Left forelimb (tissue), 1 donor: ENCODE measurements at regions not wholly inside any gene's neighbourhood (a gene's known extent, or its start where the extent isn't known, plus 50 kb on each side); places are given as distances from the start of the nearest gene placed in this dataset.
"Not testable (repeated sequence)": the region's sequence is repeated elsewhere in the genome, so short reads cannot be mapped to it uniquely, and the experiment has no call there.

Experiments used
- DNase-seq: peaks from one replicate; pipeline ENCODE4 v3.0.0-alpha.2; 2018; ENCODE audit warnings: low spot score

DNA sequence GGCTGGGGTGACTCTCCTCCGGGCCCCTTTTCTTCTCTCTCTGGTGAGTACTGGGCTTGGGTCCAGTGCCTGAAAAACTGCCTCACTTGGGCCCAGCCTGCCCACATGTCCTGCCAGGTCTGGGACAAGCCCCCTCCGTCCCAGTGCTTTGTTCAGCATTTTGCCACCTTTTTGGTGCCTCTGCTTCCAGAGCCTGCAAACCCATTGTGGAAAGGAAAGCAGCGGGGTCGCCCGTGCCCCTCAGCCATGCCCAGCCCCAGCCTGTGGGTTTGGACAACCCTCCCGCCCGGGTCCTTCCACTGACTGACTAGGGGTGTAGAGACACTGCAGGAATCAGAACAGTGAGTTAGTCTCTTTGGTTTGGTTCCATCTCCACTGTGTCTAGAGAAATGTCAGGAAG lies 140.7 kb upstream of the ALKAL2 start:
- no peak for DNase-seq

GRCh38 chr2:426696-427095 lies 138.8 kb upstream of the ALKAL2 start:
- DNase-seq, result not testable (repeated sequence)

DNA sequence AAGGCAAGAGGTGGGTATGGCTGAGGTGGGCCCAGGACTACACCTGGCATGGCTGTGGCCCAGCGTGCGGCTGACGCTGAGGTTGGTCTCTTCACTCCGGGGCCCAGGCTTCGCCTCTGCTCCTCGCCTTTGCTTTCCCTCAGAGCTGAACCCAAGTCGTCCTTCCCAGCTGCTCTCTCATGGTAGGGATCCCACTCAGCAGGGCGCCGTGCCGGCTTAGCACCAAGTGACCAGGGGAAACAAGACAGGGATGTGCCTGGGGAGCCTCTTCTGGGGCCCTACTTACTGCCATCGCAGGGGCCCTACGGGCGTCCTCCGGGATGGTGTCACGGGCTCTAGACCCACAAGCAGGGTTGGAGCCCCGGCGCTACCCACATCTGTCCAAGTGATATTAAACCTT lies 138.1 kb upstream of the ALKAL2 start:
- DNase-seq, result no peak

- DNase-seq, result no peak
These were observed 137.4 kb upstream of the ALKAL2 start for GRCh38 chr2:425243-425642.

DNA sequence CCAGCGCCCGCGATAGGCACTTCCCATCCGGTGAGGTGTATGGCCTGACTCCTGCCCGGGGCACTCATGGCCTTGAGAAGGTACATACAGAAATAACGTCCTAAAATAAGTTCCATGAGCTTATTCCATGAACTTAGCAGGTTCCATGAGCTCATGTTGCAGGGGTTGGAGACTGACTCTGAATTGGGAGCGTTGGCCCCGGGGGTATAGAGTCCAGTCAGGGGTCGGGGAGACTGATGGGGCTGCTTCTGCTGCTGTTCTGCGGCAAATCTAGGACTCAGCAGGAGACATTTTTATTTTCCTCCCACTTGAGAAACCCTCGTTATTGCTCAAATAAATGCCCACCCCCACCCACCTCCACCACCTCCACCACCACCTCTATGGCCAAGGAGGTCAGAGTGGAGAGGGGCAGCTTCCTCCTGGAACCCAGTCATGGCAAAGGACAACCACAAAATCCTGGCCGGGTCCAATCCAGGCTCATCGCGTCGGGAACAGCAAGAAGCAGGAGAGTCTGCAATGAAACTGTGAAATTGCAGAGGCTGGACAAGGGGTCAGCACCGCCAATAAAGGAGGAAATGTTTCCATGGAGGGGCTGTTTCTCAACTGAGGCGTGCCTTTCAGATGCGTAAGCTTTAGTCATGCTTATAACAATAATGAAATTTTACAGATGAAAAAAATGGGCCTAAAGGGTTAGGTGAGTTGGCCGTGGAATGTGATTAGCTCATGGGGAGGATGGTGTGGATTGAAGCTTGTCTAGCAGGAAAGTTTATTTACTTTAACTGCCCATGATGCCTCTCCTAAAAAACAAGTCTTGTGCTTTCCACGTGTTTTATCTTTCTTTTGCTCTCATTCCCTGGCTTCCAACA lies 136.6 kb upstream of the ALKAL2 start:
- no peak for DNase-seq

DNA sequence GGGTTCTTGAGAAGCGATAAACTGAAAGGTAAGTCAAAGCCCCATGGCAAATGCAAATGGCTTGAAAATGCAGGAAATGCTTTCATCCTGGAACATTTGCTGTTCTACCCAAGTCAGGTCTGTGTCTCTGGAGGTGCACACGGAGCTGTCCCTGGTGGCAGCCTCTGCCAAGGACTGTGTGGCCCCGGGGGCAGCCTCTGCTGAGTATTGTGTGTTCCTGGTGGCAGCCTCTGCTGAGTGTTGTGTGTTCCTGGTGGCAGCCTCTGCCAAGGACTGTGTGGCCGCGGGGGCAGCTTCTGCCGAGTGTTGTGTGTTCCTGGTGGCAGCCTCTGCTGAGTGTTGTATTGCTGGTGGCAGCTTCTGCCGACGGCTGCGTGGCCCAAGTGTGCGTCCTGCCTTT lies 135.6 kb upstream of the ALKAL2 start:
- DNase-seq, result no peak

DNA sequence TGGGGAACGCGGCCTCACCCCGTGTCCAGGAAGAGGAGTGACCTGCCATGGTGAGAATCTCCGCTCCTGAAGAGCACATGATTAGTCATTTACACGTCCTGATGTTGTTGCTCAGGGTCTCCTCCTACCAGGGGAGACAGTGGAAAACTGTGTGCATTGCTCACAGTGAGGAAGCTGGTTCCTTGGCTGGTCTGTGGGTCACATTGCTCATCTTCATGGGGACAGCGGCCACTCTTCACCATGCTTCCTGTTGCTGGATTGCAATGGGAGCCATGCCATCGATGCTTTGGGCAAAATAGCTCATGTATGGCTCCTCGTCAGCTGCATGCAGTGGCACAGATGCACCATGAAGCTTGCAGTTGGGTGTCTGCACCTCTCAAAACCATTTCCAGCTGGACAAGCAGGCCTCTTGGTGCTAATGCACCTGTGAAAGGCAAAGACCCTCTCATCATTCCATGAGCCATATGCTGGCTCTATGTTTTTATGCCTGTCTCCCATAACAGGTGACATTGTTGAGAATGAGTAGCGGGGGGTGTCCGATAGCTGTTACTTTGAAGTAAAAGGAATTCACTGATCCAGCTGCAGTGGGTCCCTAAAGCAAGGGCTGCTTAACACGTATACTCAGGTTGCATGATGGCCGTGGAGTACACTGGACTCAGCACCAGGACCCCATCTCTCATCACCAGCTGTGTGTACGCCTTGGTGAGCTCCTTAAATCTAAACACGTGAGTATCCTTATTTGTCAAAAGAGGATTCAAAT lies 135.0 kb upstream of the ALKAL2 start:
- DNase-seq, result no peak

GRCh38 chr2:421406-421805 lies 133.5 kb upstream of the ALKAL2 start:
- no peak for DNase-seq

GRCh38 chr2:419687-420317 lies 131.9 kb upstream of the ALKAL2 start:
- no peak for DNase-seq

GRCh38 chr2:417662-418061 lies 129.8 kb upstream of the ALKAL2 start:
- DNase-seq, result no peak

DNA sequence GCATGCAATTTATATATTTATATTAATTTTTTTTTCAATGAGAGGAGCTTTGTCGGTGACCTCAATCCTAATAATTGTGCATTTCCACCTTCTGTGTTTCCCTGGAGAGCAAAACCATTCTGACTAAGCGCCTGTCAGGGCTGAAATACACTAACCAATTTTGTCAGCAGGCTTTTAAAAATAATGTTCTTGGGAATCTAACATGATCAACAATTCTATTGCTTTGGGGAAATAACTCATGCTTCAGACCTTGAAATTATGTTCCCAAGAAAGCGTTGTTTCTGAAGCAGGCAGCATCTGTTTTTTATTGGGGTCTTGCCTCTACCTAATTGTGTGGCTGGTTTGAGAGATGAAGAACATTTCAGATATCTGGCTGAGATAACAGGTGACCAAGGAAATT lies 129.1 kb upstream of the ALKAL2 start:
- no peak for DNase-seq

DNA sequence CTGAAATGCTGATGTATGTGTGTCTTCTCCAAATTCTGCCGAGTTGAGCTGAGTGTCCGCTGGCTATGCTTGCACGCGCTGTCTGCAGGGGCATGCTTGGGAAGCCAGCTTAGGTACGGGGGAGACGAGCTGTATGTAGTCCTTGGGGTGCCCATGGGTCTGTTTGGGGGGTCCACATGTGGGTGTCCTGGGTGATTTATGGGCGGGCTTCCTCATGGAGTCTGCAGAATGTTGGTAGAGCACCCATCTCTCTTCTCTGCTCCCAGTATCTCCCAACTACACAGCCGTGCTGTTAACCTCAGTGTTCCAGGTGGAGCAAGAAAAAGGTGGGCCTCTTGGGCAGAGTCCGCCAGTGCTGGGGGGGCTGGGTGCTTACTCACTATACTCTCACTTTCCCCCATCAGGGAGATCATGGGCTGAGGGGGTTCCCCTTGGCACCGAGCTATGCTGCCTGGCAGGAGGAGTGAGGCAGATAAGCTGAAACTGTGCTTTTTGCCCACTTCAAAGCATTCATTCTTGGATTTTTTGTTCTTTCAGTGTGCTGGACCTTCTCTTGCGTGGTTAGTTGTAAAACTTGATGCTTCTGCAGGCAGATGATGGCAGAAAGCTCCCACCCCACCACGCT lies 128.2 kb upstream of the ALKAL2 start:
- DNase-seq, result no peak

- DNase-seq, result no peak
These were observed 121.6 kb upstream of the ALKAL2 start for GRCh38 chr2:409523-409922.

GRCh38 chr2:407630-408029 lies 119.7 kb upstream of the ALKAL2 start:
- DNase-seq, result no peak

- DNase-seq, result no peak
These were observed 119.0 kb upstream of the ALKAL2 start for GRCh38 chr2:406876-407275.

- DNase-seq, result no peak
These were observed 118.3 kb upstream of the ALKAL2 start for GRCh38 chr2:406231-406630.

DNA sequence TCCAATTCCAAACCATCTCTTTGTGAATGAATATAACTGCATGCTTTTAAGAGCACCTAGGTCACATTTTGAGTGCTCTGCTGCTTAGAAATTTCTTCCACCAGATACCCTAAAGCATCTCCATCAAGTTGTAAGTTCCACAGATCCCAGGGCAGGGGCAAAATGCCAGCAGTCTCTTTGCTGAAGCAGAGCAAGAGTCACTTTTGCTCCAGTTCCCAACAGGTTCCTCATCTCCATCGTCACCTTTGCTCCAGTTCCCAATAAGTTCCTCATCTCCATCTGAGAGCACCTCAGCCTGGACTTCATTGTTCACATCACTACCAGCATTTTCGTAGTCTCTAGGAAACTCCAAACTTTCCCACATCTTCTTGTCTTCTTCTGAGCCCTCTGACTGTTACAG lies 116.7 kb upstream of the ALKAL2 start:
- no peak for DNase-seq

DNA sequence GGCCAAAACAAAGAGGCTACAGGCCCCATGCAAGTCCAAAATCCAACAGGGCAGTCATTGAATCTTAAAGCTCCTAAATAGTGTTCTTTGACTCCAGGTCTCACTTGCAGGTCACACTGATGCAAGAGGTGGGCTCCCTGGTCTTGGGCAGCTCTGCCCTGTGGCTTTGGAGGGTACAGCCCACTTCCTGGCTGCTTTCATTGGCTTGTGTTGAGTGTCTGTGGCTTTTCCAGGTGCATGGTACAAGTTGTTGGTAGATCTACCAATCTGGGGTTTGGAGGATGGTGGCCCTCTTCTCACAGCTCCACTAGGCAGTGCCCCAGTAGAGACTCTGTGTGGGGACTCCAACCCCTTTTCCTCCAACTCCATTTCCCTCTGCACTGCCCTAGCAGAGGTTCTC lies 115.8 kb upstream of the ALKAL2 start:
- no peak for DNase-seq

DNA sequence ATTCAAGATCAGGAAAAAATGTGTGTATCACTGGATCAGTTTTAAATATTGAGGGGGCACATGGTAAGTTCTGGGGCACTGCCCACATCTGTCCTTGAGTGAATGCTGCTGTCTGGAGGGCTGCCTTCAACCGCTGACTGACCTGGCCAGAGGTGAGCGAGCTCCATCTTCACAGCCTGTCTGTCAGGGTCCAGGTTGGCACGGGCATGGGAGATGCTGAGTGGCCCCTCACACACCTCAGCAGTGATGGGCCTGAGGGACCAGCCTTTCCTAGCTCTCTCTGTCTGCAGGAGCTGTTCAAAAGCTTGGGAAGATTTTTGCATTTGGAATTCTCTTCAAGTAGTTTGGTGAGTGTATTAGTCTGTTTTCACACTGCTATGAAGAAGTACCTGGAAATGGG lies 114.8 kb upstream of the ALKAL2 start:
- DNase-seq, result no peak

- DNase-seq, result no peak
These were observed 114.3 kb upstream of the ALKAL2 start for GRCh38 chr2:402206-402605.

- DNase-seq, result no peak
These were observed 113.3 kb upstream of the ALKAL2 start for GRCh38 chr2:401019-401679.

DNA sequence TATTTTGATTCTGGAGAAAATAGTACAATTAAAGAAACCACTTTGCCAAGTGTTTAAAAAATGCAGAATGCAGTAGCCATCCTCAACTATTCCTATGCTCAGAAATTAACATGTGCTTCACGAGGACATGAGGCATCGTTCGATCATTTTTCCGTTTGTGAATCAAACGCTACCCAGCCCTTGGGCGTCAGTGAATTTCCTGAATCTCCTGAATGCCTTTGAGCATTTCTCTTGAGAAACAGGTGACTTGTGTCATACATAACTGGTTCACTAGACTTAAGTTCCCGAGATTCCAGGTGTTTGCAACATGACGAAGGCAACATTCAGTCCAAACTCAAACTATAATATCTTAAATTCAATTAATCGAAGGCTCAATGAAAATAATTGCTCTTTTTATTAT lies 110.0 kb upstream of the ALKAL2 start:
- DNase-seq, result no peak
